Pancreas (tissue), 10 donors: ENCODE measurements at regions not wholly inside any gene's neighbourhood (a gene's known extent, or its start where the extent isn't known, plus 50 kb on each side); places are given as distances from the start of the nearest gene placed in this dataset.

Source experiments
- ATAC-seq, 4 donors: fragments of 200-7000 bp; cut with Tn5 transposase; one replicate each; pipeline versions ENCODE4 v1.8.0 to v1.9.1; 2020; ENCODE audit warnings: mild to moderate bottlenecking in 4 of 4, moderate library complexity in 4 of 4
- DNase-seq, 6 donors: peaks; one replicate each; pipeline ENCODE4 v3.0.0-alpha.2; 2020
- FAIRE-seq: peaks from 2 replicates; lab custom pipeline; 2012; peaks lifted over from hg19 to GRCh38; lab: Jason Lieb, UNC
- H3K27ac ChIP-seq, 4 donors: fragments of 200-600 bp; sonication (generic); 1 replicate in 3 of 4; 2 replicates in 1 of 4; pipeline versions ENCODE4 v1.5.0 to v1.8.0; 2020
- H3K27me3 ChIP-seq, 4 donors: fragments of 200-600 bp; one replicate each; pipeline ENCODE4 v1.8.0; 2021
- H3K36me3 ChIP-seq, 3 donors: fragments of 200-600 bp; sonication (generic) in 1 of 3; one replicate each; pipeline versions ENCODE4 v1.5.0 to v1.8.0; 2020 to 2021
- H3K4me1 ChIP-seq, 3 donors: fragments of 200-600 bp; one replicate each; pipeline ENCODE4 v1.8.0; 2021
- H3K4me3 ChIP-seq, 4 donors: fragments of 200-600 bp; sonication (generic) in 2 of 4; one replicate each; pipeline versions ENCODE4 v1.5.0 to v1.8.0; 2020 to 2021
- H3K9me3 ChIP-seq, 4 donors: fragments of 200-600 bp; one replicate each; pipeline ENCODE4 v1.8.0; 2021
- WGBS, 2 donors: extraction: QIAGEN DNeasy Blood & Tissue Kit; methylation state at CpG; one replicate each; pipeline ENCODE4 v1.1.7; 2013; 5-methylcytosine and 5-hydroxymethylcytosine counted together
- intact Hi-C, 3 donors: fragments of 100-400 bp; cut with DNase I; formaldehyde crosslinking; loops; one replicate each; pipeline versions ENCODE4 v1.11.1 to v1.14.2; 2022
- TF ChIP-seq, protein P1 (sequence below), 4 donors: fragments of 200-600 bp; sonication (generic) in 3 of 4; IDR thresholded peaks; one replicate each; pipeline versions ENCODE4 v1.5.0 to v1.8.0; 2021; ENCODE audit warnings: antibody characterized with exemption in 4 of 4
- donor health status: healthy with polysubstance abuse.
- donor health status: DM: no; HTN: no; CAD: no; lungs with moderate emphysema.
- donor health status: DM: no; HTN: no; CAD: no.
- donor health status: control.
- donor health status: control.
- donor health status: Bipolar disorder and iron deficiency.
- donor health status: DM: yes; HTN: yes; CAD: no.
- donor health status: DM: no; HTN: no; CAD: no.
- donor health status: DM: no; HTN: no; CAD: no.
- donor health status: DM: yes; HTN: yes; CAD: no.

DNA sequence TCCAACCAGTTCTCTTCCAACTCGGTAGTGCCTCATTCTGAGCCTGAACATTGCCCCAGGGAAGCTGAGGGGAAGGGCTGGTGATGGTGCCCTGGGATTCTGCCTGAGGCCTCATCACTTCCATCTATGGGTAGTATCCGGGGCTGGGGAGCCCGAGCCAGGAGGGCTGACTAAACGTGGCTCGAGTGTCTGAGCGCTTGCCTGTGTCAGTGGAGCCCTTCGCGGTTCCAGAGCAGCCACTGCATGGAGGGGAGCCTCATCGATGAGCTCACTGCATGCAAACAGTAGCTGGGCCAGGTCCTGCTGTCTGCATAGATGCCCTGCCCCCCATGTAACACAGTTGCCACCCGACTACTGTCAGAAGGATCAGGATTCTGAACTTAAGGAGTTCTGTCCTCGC lies 129.3 kb downstream of the GLI2 start:
- TF ChIP-seq, protein P1, sequence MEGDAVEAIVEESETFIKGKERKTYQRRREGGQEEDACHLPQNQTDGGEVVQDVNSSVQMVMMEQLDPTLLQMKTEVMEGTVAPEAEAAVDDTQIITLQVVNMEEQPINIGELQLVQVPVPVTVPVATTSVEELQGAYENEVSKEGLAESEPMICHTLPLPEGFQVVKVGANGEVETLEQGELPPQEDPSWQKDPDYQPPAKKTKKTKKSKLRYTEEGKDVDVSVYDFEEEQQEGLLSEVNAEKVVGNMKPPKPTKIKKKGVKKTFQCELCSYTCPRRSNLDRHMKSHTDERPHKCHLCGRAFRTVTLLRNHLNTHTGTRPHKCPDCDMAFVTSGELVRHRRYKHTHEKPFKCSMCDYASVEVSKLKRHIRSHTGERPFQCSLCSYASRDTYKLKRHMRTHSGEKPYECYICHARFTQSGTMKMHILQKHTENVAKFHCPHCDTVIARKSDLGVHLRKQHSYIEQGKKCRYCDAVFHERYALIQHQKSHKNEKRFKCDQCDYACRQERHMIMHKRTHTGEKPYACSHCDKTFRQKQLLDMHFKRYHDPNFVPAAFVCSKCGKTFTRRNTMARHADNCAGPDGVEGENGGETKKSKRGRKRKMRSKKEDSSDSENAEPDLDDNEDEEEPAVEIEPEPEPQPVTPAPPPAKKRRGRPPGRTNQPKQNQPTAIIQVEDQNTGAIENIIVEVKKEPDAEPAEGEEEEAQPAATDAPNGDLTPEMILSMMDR (IDR thresholded peaks at IDR 0.05), result no peak
- intact Hi-C loops, result no loop called here
- 75 to 85% methylated on average over 11 of the region's 11 CpGs for WGBS, 2 donors

DNA sequence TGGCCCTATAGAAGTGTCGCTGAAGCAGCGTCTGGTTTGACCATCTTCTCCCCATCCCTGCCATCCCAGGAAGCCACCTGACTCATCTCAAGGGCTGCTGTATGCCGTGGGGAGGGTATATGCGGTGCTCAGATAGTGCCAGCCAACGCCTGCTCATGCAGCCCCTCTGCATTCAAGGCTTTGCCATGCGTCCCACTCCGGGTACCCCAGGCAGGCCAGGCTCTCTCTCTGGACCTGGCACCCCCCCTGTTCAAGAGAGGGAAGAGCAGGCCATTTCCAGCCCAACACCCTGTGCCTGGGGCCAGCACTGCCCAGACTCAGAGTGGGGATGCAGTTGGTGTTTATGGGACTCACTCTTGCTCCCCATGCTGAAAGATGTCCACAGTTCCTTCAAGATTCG lies 130.0 kb downstream of the GLI2 start:
- no peak overlapping the region for H3K4me3 ChIP-seq
- WGBS, 2 donors, result 88 to 95% methylated on average over 8 of the region's 8 CpGs
- no peaks in the 10 kb centered on the region for H3K9me3 ChIP-seq
- intact Hi-C loops, result no loop called here
- TF ChIP-seq, protein P1 (IDR thresholded peaks at IDR 0.05), result no peak
- FAIRE-seq (no peak), DNase-seq (peak in 1 of 6 donors; percentile 36), ATAC-seq (no peak)
- no peaks in the 10 kb centered on the region for H3K27me3 ChIP-seq
- no peak overlapping the region for H3K27ac ChIP-seq
- no peaks in the 10 kb centered on the region for H3K36me3 ChIP-seq
- H3K4me1 ChIP-seq, result no peaks in the 10 kb centered on the region

More for the DNA sequence above, 129.3 kb downstream of the GLI2 start:
- Histone ChIP-seq H3K4me3 (no peak overlapping the region), H3K27ac (no peak overlapping the region), H3K9me3 (no peaks in the 10 kb centered on the region), H3K27me3 (no peaks in the 10 kb centered on the region), H3K36me3 (no peaks in the 10 kb centered on the region), H3K4me1 (no peaks in the 10 kb centered on the region)
- ATAC-seq, result no peak
- FAIRE-seq, result no peak
- DNase-seq, result no peak

DNA sequence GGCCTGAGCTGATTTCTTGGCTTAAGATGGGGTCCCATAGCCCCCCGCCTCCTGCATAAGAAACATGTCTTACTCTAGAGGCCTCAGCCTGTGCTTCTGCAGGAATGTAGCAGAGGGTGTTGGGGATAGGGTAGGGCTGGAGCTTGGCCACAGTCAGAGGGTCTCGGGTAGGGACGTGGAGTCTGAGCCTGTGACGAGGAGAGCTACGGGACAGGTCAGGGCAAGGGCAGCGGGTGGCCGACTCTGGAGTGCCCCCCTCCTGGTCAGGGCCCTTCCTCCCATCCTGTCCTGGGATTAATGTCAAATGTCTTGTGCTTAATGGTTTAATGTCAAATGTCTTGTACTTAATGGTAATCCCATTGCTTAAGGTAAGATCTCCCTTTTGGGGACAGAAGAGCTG lies 130.4 kb downstream of the GLI2 start:
- no peak for FAIRE-seq
- TF ChIP-seq, protein P1 (IDR thresholded peaks at IDR 0.05), result no peak
- no peak for ATAC-seq

DNA sequence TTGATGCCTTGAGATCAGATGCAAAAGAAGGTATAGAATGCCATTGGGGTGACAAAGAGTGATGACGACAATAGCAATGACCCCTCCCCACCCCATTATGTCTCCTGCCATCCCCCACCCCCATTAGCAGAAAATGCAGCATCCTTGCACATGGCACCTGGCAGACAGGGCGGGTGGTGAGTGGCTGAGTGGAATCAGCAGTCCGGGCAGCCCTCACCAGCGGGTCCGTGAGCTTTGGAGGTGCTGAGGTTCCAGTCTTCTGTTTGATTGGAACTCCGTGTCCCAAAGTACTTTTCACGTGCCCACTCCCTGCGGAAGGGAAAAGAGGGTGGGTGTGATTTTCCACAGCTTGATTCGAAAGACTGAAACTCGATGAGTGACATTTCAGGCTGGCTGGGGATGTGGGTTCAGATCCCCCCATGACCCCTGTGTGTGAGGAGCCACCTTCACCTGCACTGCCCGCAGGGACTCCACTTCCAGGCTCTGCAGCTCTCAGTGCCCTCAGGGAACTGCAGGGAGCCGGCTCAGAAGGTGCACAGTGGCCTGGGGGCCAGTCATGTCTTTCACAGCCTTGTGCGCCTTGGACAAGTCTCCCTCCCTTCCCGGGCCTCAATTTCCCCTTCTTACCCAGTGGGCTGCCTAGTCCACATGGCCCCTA lies 130.9 kb downstream of the GLI2 start:
- intact Hi-C loops, result no loop called here
- FAIRE-seq (no peak), DNase-seq (peak in 1 of 6 donors; percentile 42), ATAC-seq (no peak)
- Histone ChIP-seq H3K27ac (no peak overlapping the region), H3K27me3 (no peaks in the 10 kb centered on the region), H3K36me3 (no peaks in the 10 kb centered on the region), H3K4me3 (peak overlapping the region in 1 of 4 donors; percentile 22), H3K4me1 (no peaks in the 10 kb centered on the region), H3K9me3 (no peaks in the 10 kb centered on the region)
- TF ChIP-seq, protein P1 (IDR thresholded peaks at IDR 0.05), result no peak
- 80 to 84% methylated on average over 14 of the region's 14 CpGs for WGBS, 2 donors

More for the DNA sequence above, 130.4 kb downstream of the GLI2 start:
- Histone ChIP-seq H3K27me3 (no peaks in the 10 kb centered on the region), H3K36me3 (no peaks in the 10 kb centered on the region), H3K4me3 (no peak overlapping the region), H3K4me1 (no peaks in the 10 kb centered on the region), H3K9me3 (no peaks in the 10 kb centered on the region), H3K27ac (no peak overlapping the region)
- WGBS, 2 donors, result 85% methylated on average over 7 of the region's 7 CpGs
- DNase-seq, result peak in 1 of 6 donors; percentile 19
- intact Hi-C loops, result no loop called here
